ENCODE measurements at regions not wholly inside any gene's neighbourhood (a gene's known extent, or its start where the extent isn't known, plus 50 kb on each side); places are given as distances from the start of the nearest gene placed in this dataset.

- DNase-seq: no peak
These were observed 231.4 kb downstream of the PAX1 start for GRCh38 chr20:21936720-21937380.

GRCh38 chr20:21936261-21936660 is 230.8 kb downstream of the PAX1 start:
- DNase-seq: no peak

- DNase-seq: no peak
These were observed 228.1 kb downstream of the PAX1 start for GRCh38 chr20:21933526-21933925.

- DNase-seq: no peak
These were observed 215.8 kb downstream of the PAX1 start for GRCh38 chr20:21921251-21921650.

GRCh38 chr20:21920211-21920610 is 214.7 kb downstream of the PAX1 start:
- no peak for DNase-seq

GRCh38 chr20:21918398-21918797 is 212.9 kb downstream of the PAX1 start:
- DNase-seq: no peak

GRCh38 chr20:21902391-21902790 is 196.9 kb downstream of the PAX1 start:
- no peak for DNase-seq

GRCh38 chr20:21901470-21902275 is 196.2 kb downstream of the PAX1 start:
- DNase-seq: no peak

GRCh38 chr20:21900431-21900830 is 195.0 kb downstream of the PAX1 start:
- no peak for DNase-seq

- DNase-seq: no peak
These were observed 169.5 kb downstream of the PAX1 start for GRCh38 chr20:21874921-21875320.

GRCh38 chr20:21874127-21874526 is 168.7 kb downstream of the PAX1 start:
- no peak for DNase-seq

- no peak for DNase-seq
These were observed 167.8 kb downstream of the PAX1 start for GRCh38 chr20:21873291-21873690.

- no peak for DNase-seq
These were observed 162.3 kb downstream of the PAX1 start for GRCh38 chr20:21867811-21868210.

GRCh38 chr20:21867353-21867752 is 161.9 kb downstream of the PAX1 start:
- no peak for DNase-seq

GRCh38 chr20:21862956-21863355 is 157.5 kb downstream of the PAX1 start:
- no peak for DNase-seq

- DNase-seq: no peak
These were observed 156.9 kb downstream of the PAX1 start for GRCh38 chr20:21862259-21862946.

GRCh38 chr20:21840991-21841390 is 135.5 kb downstream of the PAX1 start:
- DNase-seq: no peak

GRCh38 chr20:21839982-21840381 is 134.5 kb downstream of the PAX1 start:
- DNase-seq: no peak

- DNase-seq: no peak
These were observed 130.9 kb downstream of the PAX1 start for GRCh38 chr20:21836346-21836745.

- DNase-seq: no peak
These were observed 129.6 kb downstream of the PAX1 start for GRCh38 chr20:21835042-21835441.

- no peak for DNase-seq
These were observed 127.2 kb downstream of the PAX1 start for GRCh38 chr20:21832442-21833385.

- DNase-seq: no peak
These were observed 121.5 kb downstream of the PAX1 start for GRCh38 chr20:21826976-21827375.

GRCh38 chr20:21821358-21821757 is 115.9 kb downstream of the PAX1 start:
- no peak for DNase-seq
